HepG2 (cell line): ENCODE measurements at regions not wholly inside any gene's neighbourhood (a gene's known extent, or its start where the extent isn't known, plus 50 kb on each side); places are given as distances from the start of the nearest gene placed in this dataset.

Source experiments
- HIVEP1 ChIP-seq: sonication (generic); formaldehyde crosslinking; IDR thresholded peaks from 2 replicates; pipeline ENCODE4 v1.4.0; 2020; ENCODE audit warnings: mild to moderate bottlenecking, missing genetic modification reagents
- NFIB ChIP-seq: sonication (generic); formaldehyde crosslinking; IDR thresholded peaks from 2 replicates; pipeline ENCODE4 v1.9.0; 2021; ENCODE audit warnings: missing genetic modification reagents, mild to moderate bottlenecking, borderline replicate concordance
- PHF21A ChIP-seq: sonication (generic); formaldehyde crosslinking; IDR thresholded peaks from 2 replicates; pipeline ENCODE4 v1.5.0; 2020; ENCODE audit warnings: mild to moderate bottlenecking, missing genetic modification reagents
- RARA ChIP-seq: IDR thresholded peaks from 2 replicates; pipeline ENCODE4 v1.6.1; 2016; ENCODE audit warnings: missing genetic modification reagents, missing compliant biosample characterization
- RXRB ChIP-seq: IDR thresholded peaks from 2 replicates; pipeline ENCODE4 v1.6.1; 2016; ENCODE audit warnings: borderline replicate concordance, missing genetic modification reagents, missing compliant biosample characterization
- SMAD3 ChIP-seq: sonication (generic); formaldehyde crosslinking; IDR thresholded peaks from 2 replicates; pipeline ENCODE4 v1.4.0; 2020; ENCODE audit warnings: missing genetic modification reagents
- ZBTB8A ChIP-seq: sonication (generic); formaldehyde crosslinking; IDR thresholded peaks from 2 replicates; pipeline ENCODE4 v1.4.0; 2020; ENCODE audit warnings: mild to moderate bottlenecking, low read depth, missing genetic modification reagents, borderline replicate concordance
- ZFP36L1 ChIP-seq: sonication (generic); formaldehyde crosslinking; IDR thresholded peaks from 2 replicates; pipeline ENCODE4 v1.8.0; 2022; ENCODE audit warnings: mild to moderate bottlenecking, missing genetic modification reagents, moderate library complexity
- ZMYM3 ChIP-seq: sonication (generic); formaldehyde crosslinking; IDR thresholded peaks from 2 replicates; pipeline ENCODE4 v1.5.1; 2020; ENCODE audit warnings: mild to moderate bottlenecking, missing genetic modification reagents
- ZNF101 ChIP-seq: sonication (generic); formaldehyde crosslinking; IDR thresholded peaks from 2 replicates; pipeline ENCODE4 v1.4.0; 2020; ENCODE audit warnings: mild to moderate bottlenecking, low read depth, missing genetic modification reagents, borderline replicate concordance
- ZNF274 ChIP-seq: sonication (generic); formaldehyde crosslinking; IDR thresholded peaks from 2 replicates; pipeline ENCODE4 v1.5.1; 2020; ENCODE audit warnings: mild to moderate bottlenecking, missing genetic modification reagents
- ZNF3 ChIP-seq: IDR thresholded peaks from 2 replicates; pipeline ENCODE4 v1.7.0; 2017; ENCODE audit warnings: inconsistent platforms
- ZNF382 ChIP-seq: sonication (generic); formaldehyde crosslinking; IDR thresholded peaks from 2 replicates; pipeline ENCODE4 v1.5.0; 2020; ENCODE audit warnings: missing genetic modification reagents, mild to moderate bottlenecking, borderline replicate concordance
- ZNF430 ChIP-seq: sonication (generic); formaldehyde crosslinking; IDR thresholded peaks from 2 replicates; pipeline ENCODE4 v1.9.0; 2021; ENCODE audit warnings: mild to moderate bottlenecking, missing genetic modification reagents
- ZNF460 ChIP-seq: sonication (generic); formaldehyde crosslinking; IDR thresholded peaks from 2 replicates; pipeline ENCODE4 v1.5.1; 2020; ENCODE audit warnings: missing genetic modification reagents, mild to moderate bottlenecking, borderline replicate concordance
- ZSCAN31 ChIP-seq: sonication (generic); formaldehyde crosslinking; IDR thresholded peaks from 2 replicates; pipeline ENCODE4 v1.5.0; 2020; ENCODE audit warnings: low read depth, mild to moderate bottlenecking, missing genetic modification reagents
- TF ChIP-seq, protein P1 (sequence below): sonication (generic); formaldehyde crosslinking; conservative IDR thresholded peaks from 2 replicates; pipeline ENCODE4 v1.4.0; 2020; ENCODE audit warnings: mild to moderate bottlenecking, missing genetic modification reagents, moderate library complexity
- TF ChIP-seq, protein P2 (sequence below): fragments of 450-650 bp; IDR thresholded peaks from 2 replicates; pipeline ENCODE4 v1.6.1; 2017; ENCODE audit warnings: mild to moderate bottlenecking
- TF ChIP-seq, protein P3 (sequence below): sonication (generic); formaldehyde crosslinking; IDR thresholded peaks from 2 replicates; pipeline ENCODE4 v1.8.0; 2022; ENCODE audit warnings: low read depth, missing genetic modification reagents
- TF ChIP-seq, protein P4 (sequence below): sonication (generic); formaldehyde crosslinking; IDR thresholded peaks from 2 replicates; pipeline ENCODE4 v1.8.1; 2023; ENCODE audit warnings: mild to moderate bottlenecking, missing genetic modification reagents
- TF ChIP-seq, protein P5 (sequence below): sonication (generic); formaldehyde crosslinking; IDR thresholded peaks from 2 replicates; pipeline ENCODE4 v1.5.0; 2020; ENCODE audit warnings: mild to moderate bottlenecking, missing genetic modification reagents, moderate library complexity

DNA sequence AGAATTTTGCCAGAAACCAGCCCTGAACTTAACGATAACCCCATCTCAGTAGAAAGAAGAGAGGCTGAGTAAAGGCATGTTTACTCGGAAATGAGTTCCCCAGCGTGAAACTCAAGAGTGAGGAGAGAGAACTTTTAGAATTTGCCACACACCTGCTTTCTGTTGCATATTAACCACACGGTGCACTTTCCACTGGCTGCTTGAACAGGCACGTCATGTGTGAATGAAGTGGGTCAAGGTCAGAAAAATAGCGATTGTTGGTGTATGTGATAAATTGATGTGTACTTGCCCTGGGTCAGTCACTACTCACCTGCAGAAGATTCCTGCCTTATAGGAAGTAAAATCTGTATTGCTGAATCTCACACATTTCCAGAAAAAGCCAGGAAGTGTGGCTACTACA is 395.7 kb downstream of the TRIML1 start (continued):
- TF ChIP-seq, protein P1, sequence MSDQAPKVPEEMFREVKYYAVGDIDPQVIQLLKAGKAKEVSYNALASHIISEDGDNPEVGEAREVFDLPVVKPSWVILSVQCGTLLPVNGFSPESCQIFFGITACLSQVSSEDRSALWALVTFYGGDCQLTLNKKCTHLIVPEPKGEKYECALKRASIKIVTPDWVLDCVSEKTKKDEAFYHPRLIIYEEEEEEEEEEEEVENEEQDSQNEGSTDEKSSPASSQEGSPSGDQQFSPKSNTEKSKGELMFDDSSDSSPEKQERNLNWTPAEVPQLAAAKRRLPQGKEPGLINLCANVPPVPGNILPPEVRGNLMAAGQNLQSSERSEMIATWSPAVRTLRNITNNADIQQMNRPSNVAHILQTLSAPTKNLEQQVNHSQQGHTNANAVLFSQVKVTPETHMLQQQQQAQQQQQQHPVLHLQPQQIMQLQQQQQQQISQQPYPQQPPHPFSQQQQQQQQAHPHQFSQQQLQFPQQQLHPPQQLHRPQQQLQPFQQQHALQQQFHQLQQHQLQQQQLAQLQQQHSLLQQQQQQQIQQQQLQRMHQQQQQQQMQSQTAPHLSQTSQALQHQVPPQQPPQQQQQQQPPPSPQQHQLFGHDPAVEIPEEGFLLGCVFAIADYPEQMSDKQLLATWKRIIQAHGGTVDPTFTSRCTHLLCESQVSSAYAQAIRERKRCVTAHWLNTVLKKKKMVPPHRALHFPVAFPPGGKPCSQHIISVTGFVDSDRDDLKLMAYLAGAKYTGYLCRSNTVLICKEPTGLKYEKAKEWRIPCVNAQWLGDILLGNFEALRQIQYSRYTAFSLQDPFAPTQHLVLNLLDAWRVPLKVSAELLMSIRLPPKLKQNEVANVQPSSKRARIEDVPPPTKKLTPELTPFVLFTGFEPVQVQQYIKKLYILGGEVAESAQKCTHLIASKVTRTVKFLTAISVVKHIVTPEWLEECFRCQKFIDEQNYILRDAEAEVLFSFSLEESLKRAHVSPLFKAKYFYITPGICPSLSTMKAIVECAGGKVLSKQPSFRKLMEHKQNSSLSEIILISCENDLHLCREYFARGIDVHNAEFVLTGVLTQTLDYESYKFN (CRISPR knock-in tag), result peak; percentile 79
- peak; percentile 96 for TF ChIP-seq RARA (CRISPR knock-in tag)
- no peak for TF ChIP-seq ZFP36L1
- TF ChIP-seq ZMYM3 (CRISPR knock-in tag), result peak; percentile 34; the same call in 1 of the 2 replicates
- no peak for TF ChIP-seq ZNF382 (CRISPR knock-in tag)
- peak; percentile 93 for TF ChIP-seq RXRB (CRISPR knock-in tag)
- TF ChIP-seq ZNF430 (CRISPR knock-in tag), result no peak
- TF ChIP-seq, protein P2, sequence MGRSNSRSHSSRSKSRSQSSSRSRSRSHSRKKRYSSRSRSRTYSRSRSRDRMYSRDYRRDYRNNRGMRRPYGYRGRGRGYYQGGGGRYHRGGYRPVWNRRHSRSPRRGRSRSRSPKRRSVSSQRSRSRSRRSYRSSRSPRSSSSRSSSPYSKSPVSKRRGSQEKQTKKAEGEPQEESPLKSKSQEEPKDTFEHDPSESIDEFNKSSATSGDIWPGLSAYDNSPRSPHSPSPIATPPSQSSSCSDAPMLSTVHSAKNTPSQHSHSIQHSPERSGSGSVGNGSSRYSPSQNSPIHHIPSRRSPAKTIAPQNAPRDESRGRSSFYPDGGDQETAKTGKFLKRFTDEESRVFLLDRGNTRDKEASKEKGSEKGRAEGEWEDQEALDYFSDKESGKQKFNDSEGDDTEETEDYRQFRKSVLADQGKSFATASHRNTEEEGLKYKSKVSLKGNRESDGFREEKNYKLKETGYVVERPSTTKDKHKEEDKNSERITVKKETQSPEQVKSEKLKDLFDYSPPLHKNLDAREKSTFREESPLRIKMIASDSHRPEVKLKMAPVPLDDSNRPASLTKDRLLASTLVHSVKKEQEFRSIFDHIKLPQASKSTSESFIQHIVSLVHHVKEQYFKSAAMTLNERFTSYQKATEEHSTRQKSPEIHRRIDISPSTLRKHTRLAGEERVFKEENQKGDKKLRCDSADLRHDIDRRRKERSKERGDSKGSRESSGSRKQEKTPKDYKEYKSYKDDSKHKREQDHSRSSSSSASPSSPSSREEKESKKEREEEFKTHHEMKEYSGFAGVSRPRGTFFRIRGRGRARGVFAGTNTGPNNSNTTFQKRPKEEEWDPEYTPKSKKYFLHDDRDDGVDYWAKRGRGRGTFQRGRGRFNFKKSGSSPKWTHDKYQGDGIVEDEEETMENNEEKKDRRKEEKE, result no peak
- TF ChIP-seq PHF21A, result peak; percentile 35; the same call in 1 of the 2 replicates
- no peak for TF ChIP-seq ZNF274 (CRISPR knock-in tag)
- no peak for TF ChIP-seq ZSCAN31
- no peak for TF ChIP-seq HIVEP1
- no peak for TF ChIP-seq NFIB (CRISPR knock-in tag)
- TF ChIP-seq SMAD3 (CRISPR knock-in tag), result no peak
- TF ChIP-seq, protein P3, sequence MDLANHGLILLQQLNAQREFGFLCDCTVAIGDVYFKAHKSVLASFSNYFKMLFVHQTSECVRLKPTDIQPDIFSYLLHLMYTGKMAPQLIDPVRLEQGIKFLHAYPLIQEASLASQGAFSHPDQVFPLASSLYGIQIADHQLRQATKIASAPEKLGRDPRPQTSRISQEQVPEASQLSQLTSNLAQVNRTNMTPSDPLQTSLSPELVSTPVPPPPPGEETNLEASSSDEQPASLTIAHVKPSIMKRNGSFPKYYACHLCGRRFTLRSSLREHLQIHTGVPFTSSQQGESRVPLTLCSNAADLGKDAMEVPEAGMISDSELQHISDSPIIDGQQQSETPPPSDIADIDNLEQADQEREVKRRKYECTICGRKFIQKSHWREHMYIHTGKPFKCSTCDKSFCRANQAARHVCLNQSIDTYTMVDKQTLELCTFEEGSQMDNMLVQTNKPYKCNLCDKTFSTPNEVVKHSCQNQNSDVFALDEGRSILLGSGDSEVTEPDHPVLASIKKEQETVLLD (CRISPR knock-in tag), result no peak
- no peak for TF ChIP-seq ZBTB8A (CRISPR knock-in tag)
- TF ChIP-seq ZNF3, result no peak
- TF ChIP-seq, protein P4, sequence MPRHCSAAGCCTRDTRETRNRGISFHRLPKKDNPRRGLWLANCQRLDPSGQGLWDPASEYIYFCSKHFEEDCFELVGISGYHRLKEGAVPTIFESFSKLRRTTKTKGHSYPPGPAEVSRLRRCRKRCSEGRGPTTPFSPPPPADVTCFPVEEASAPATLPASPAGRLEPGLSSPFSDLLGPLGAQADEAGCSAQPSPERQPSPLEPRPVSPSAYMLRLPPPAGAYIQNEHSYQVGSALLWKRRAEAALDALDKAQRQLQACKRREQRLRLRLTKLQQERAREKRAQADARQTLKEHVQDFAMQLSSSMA (CRISPR knock-in tag), result no peak
- no peak for TF ChIP-seq ZNF460 (CRISPR knock-in tag)
- no peak for TF ChIP-seq ZNF101 (CRISPR knock-in tag)
- TF ChIP-seq, protein P5, sequence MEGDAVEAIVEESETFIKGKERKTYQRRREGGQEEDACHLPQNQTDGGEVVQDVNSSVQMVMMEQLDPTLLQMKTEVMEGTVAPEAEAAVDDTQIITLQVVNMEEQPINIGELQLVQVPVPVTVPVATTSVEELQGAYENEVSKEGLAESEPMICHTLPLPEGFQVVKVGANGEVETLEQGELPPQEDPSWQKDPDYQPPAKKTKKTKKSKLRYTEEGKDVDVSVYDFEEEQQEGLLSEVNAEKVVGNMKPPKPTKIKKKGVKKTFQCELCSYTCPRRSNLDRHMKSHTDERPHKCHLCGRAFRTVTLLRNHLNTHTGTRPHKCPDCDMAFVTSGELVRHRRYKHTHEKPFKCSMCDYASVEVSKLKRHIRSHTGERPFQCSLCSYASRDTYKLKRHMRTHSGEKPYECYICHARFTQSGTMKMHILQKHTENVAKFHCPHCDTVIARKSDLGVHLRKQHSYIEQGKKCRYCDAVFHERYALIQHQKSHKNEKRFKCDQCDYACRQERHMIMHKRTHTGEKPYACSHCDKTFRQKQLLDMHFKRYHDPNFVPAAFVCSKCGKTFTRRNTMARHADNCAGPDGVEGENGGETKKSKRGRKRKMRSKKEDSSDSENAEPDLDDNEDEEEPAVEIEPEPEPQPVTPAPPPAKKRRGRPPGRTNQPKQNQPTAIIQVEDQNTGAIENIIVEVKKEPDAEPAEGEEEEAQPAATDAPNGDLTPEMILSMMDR (CRISPR knock-in tag), result no peak
